Heart left ventricle (tissue), 13 donors: ENCODE measurements at regions not wholly inside any gene's neighbourhood (a gene's known extent, or its start where the extent isn't known, plus 50 kb on each side); places are given as distances from the start of the nearest gene placed in this dataset.

Experiments used
- CTCF ChIP-seq, 12 donors: fragments of 200-600 bp; sonication (generic) in 4 of 12; IDR thresholded peaks; one replicate each; pipeline versions ENCODE4 v1.5.0 to v1.8.0; 2018 to 2022; ENCODE audit warnings: antibody characterized with exemption in 12 of 12, mild to moderate bottlenecking in 5 of 12
- POLR2A ChIP-seq, 2 donors: fragments of 450-650 bp; IDR thresholded peaks; one replicate each; pipeline ENCODE4 v1.6.1; 2017; ENCODE audit warnings: antibody characterized with exemption in 2 of 2, mild to moderate bottlenecking in 2 of 2, moderate library complexity in 2 of 2
- donor health status: ischemic (EF 13 %, LVEDD 7.1; RV severe dilation, severe dysfunction).
- donor health status: DM: no; HTN: yes; CAD: no.
- donor health status: DM: no; HTN: no; CAD: no.
- donor health status: ischemic (EF 25% LVEDD 6.9; RV normal size, moderate dysfunction).
- donor health status: ischemic (EF 25% LVEDD 5.7; RV mildly dilated, moderate dysfunction).
- donor health status: ischemic (EF 35%, LVEDD 5.7; RV mildly dilated, moderate dysfunction).
- donor health status: nonischemic (EF 11% LVEDD 7.7; RV severe dilation, severe dysfunction).
- donor health status: DM: yes; HTN: yes; CAD: no.
- donor health status: PGD.
- donor health status: ischemic (EF 29% LVEDD 5.4; RV normal size, mild dysfunction).
- donor health status: nonischemic (EF 23%, LVEDD 6.1; RV moderate dilation, normal function).

GRCh38 chr1:181351740-181352139 is 131.6 kb upstream of the CACNA1E start:
- TF ChIP-seq POLR2A (IDR thresholded peaks at IDR 0.05) (no peak), CTCF (IDR thresholded peaks at IDR 0.05) (no peak)
